Activated CD8-positive, alpha-beta memory T cell treated with anti-CD3 and anti-CD28 coated beads, Interleukin-2, amount 50 U/mL, for 48 hours (primary cell): ENCODE measurements at regions not wholly inside any gene's neighbourhood (a gene's known extent, or its start where the extent isn't known, plus 50 kb on each side); places are given as distances from the start of the nearest gene placed in this dataset.

ENCODE experiments used
- DNase-seq: peaks from one replicate; pipeline ENCODE4 v3.0.0-alpha.2; 2020

DNA sequence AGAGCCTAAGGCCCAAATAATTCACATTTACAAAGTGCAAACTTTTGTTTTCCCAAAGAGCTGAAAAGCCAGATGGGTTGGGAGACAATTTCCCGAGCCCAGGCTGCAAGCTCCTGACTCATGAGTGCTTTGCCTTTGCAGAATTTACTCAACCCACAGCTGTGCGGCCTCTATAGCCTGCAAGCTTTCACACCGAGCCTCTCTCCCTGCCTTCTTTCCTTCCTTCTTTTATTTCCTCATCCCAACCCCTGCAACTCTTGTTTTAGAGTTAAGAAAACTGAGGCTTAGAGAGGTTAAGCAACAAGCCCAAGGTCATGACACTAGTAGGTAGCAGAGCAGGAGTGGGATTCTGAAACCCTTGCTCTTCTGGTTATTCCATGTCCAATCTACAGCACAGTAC is 203.0 kb upstream of the GPR26 start:
- DNase-seq, result no peak

- DNase-seq, result no peak
Measured at GRCh38 chr10:123463698-123464097, 202.5 kb upstream of the GPR26 start.

GRCh38 chr10:123464430-123465323 is 201.5 kb upstream of the GPR26 start:
- no peak for DNase-seq

GRCh38 chr10:123470336-123470921 is 195.7 kb upstream of the GPR26 start:
- no peak for DNase-seq

DNA sequence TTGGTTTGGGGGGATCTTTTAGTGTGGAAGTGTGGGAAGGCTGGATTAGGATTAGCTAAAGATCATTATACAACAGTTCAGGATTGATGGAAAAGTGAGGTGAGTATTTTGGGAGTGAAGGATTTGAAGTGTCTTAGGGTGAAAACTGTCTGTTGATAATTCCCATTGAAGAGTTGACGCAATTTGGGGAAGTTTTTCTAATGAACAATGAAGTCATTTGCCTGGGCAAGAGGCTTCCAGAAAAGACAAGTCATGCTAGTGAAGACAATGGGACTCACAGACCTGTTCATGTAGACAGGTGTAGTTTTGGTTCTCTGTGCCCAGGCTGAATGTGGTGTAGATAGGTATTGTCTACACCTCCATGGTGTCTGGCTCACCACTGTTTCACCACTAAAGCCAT is 194.3 kb upstream of the GPR26 start:
- no peak for DNase-seq

DNA sequence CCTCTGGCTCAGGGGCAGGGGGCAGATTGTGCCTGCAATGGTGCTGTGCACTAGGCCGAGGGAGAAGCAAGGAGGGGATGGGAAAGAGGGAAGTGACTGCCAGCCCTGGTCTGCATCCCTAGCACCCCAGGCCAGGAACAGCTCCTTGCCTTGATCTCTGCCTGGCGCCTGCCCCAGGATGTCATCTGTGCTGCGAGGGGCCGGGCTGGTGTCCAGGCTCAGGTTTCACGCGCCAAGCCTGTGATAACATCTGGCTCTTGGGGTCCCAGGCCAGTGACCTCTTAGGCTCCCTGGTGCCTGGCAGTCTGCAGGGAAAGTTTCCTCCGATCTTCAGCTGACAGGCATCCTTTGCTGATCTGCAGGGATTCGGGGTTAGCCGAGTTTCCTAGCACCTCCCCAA is 193.5 kb upstream of the GPR26 start:
- DNase-seq, result no peak

DNA sequence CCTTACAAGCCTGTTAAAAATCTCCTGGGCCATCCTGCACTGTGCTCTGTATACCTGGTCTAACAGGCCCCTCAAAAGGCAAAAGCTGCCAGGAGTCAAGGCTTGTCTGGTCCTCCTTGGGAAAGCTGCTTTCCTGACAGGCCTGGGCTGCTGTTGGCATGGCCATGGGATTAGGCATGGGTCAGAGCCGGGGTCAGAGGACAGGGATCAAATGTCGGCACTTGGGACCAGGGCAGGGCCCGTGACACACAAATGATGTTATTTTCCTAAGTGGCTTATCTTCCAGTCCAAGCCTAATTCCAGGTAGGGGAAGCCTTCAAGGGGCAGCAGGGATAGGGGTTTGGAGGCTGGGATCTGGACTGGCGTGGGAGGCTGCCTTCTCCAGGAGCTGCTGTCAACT is 191.5 kb upstream of the GPR26 start:
- DNase-seq, result no peak

DNA sequence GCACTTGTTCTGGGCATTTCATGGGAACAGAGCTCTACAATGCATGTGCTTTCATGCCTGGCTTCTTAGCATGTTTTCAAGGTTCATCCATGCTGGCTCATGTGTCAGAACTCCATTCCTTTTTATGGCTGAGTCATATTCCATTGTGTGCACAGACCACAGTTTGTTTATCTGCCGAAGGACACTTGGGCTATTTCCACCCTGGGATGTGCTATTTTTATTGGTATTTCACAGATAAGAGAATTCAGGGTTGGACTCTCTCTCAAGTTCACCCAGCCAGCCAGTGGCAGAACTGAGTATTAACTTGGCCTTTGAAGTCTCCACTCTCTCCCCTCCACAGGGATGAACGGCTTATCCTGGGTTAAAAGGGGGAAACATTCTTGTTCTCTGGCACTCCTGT is 190.7 kb upstream of the GPR26 start:
- no peak for DNase-seq

- DNase-seq, result no peak
Measured at GRCh38 chr10:123478116-123478515, 188.0 kb upstream of the GPR26 start.

- DNase-seq, result no peak
Measured at GRCh38 chr10:123479640-123480039, 186.5 kb upstream of the GPR26 start.

GRCh38 chr10:123480344-123480743 is 185.8 kb upstream of the GPR26 start:
- DNase-seq, result no peak

- DNase-seq, result no peak
Measured at GRCh38 chr10:123480845-123481244, 185.3 kb upstream of the GPR26 start.

GRCh38 chr10:123484722-123485121 is 181.4 kb upstream of the GPR26 start:
- DNase-seq, result no peak

DNA sequence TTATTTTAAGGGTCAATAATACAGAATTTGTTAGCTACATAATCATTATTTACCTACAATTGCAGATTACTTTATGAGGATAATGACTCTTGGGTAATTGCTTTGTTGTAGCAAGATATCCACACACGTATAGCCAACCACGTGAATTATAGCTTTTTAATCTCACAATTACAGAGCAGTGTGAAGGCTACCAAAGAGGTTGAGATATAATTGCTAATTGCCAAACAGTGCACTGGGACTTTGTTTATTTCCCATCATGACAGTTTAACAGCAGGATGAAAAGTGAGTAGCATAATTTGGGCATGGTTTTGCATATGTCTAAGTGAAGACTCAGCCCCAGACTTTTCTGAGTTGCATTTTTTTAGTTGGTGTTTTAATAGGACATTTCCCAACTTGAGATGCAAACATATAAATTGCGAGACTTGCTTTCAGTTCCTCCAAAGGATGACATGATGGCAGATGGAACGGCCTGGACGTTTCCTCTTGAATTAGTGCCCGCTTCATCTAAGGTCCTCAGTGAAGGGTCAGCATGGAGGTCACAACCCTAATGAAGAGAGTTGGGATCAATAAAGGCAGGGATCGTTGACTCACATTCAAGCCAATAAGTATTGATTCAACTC is 180.7 kb upstream of the GPR26 start:
- no peak for DNase-seq

DNA sequence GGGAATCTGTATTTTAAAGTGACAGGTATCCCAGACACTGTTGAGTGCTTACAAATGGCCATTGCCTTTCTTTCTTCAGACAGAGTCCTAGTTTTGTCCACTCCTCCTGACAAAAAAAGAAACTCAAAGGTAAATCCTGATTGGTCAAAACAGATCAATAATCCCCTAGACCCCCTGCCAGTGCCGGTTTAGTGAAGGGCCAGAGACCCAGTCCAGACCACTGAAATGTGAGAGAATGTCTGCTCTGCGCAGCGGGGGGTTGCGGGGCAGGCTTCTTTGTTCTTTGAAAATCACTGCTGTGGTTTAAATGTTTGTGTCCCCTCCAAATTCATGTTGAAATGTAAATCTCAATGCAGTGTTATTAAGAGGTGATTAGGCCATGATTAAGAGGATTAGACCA is 177.7 kb upstream of the GPR26 start:
- DNase-seq, result no peak

GRCh38 chr10:123491364-123491763 is 174.8 kb upstream of the GPR26 start:
- no peak for DNase-seq

DNA sequence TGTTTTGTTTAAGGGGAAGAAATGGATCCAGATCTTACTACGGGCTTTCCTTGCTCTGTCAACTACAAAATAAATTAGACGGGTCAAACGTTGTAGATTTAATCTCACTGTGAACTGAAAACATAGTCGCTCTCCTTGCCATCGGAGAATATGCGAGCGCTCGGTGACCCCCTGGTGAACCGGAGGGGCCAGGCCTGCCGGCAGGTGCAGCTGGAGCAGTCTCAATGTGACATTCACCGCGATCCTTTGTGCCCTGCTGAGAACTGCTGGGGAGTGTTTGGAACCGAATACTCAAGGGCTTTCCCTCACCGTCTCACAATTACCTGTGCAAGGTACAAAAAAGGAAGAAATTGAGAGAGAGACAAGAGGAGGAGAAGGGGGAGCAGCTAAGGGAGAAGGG is 174.1 kb upstream of the GPR26 start:
- no peak for DNase-seq

DNA sequence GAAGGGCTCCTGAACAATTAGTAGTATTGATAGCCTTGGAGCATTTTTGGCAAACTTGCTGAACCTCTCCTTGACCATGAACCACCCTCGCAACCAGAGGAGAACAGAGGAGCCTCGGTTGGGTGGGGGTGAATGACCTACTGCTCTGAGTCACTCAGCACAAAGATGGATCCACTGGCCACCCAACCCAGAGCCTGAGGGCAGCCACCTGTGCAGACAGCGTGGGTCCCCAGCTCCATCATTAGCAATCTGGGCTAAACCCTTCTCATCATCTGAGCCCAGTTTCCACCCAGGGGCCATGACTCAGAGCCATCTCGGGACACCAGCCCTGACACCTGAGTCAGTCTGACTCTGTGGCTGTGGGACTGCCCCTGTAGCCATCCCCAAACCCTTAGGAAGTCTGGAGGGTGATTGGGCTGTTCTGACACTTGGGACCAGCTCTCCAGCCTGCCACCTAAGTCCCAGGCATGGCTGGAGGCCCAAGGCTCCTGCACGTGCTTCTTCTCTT is 171.8 kb upstream of the GPR26 start:
- no peak for DNase-seq

DNA sequence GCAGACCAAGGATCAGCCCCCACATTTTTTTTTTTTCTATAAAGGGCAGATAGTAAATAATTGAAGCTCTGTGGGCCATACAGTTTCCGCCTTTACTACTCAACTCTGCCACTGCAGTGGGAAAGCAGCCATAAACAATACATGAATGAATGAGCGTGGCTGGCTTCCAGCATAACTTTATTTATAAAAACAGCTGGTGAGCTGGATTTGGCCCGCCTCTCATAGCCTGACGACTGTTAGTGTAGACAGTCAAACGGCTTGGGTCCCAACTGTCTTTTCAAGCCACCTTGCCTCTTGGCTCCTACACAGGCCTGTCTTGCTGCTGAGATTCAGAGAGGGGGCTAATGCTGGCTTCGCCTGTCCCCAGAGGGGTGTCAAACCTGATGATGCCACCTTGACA is 169.8 kb upstream of the GPR26 start:
- no peak for DNase-seq

- no peak for DNase-seq
Measured at GRCh38 chr10:123496996-123497660, 169.0 kb upstream of the GPR26 start.

GRCh38 chr10:123500110-123500509 is 166.0 kb upstream of the GPR26 start:
- no peak for DNase-seq

DNA sequence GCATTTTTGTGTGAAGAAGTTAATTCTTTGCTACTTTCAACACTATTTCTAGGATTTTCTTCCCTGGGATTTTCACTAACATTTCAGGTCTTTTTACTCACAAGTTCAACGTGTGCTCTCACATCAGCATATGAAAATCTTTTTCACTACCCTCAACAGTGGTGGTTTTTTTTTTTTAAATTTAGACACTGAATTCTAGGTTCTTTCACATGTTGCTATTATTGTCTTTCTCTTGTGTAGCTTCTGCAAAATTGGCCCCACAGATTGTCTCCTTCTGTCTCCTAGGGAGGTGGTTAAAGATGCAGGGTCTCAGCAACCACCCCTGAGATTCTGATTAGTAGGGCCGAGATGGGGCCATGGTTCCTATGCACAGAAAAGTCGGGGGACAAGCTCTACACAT is 165.0 kb upstream of the GPR26 start:
- no peak for DNase-seq

DNA sequence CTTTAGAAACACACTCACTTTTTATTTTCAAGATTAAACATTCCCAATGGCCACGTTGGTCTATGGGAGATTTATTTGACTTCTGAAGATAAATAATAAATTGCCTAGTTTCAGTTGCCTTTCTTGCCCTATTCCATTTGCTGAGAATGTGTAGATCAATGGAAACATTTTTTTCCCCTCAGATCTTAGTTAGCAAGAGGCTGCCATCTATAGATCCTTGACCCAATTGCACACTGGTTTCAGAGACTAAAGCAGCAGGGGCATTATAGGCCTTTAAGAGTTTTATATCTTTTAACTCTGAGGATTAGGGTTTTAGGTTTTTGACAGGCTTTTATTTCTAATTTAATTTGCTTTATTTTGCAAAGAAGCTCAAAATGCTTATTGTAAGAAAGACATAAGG is 163.2 kb upstream of the GPR26 start:
- no peak for DNase-seq

DNA sequence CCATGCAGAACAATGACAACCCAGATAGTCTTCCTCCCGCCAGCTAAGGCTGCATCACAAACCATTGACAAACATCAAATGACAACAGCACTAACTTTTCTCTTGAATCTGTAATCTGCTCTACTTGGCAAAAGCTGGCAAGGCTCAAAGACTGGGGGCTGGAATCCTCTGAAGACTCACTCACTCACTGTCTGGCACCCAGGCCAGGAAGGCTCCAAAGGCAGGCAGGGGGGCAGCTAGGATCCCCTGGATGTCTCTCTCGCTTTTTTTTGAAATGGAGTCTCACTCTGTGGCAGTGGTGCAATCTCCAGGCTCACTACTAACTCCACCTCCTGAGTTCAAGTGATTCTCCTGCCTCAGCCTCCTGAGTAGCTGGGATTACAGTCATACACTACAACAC is 159.7 kb upstream of the GPR26 start:
- DNase-seq, result no peak
